GM18868 (cell line): ENCODE measurements at regions not wholly inside any gene's neighbourhood (a gene's known extent, or its start where the extent isn't known, plus 50 kb on each side); places are given as distances from the start of the nearest gene placed in this dataset.
"Not testable (repeated sequence)": the region's sequence is repeated elsewhere in the genome, so short reads cannot be mapped to it uniquely, and the experiment has no call there.

Experiments
- ATAC-seq: cut with Tn5 transposase; IDR thresholded peaks from one replicate; pipeline ENCODE4 v1.9.1; 2021; ENCODE audit warnings: mild to moderate bottlenecking, moderate library complexity; ENCODE audit not compliant: unreplicated experiment

DNA sequence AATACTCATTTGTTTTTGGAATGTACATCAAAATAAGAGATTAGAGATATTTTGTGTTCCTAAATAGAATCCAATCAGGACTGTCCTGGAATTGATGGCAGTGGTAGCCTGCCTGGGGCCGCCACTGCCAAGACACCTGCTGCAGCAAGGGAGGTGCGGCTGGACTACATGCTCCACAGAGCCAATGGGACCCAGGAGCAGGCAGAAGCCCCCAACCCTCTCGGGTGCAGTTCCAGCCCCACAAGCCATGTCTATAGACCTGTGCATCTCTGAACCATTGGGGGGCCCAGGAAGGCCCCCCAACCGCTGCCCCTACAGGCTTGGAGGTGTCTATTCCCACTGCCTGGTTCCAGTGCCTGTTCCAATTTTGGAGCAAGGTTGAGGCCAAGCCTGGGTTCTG lies 1524.3 kb downstream of the PCDH18 start:
- ATAC-seq: no peak

GRCh38 chr4:136002316-136002715 lies 1530.0 kb downstream of the PCDH18 start:
- ATAC-seq: no peak

GRCh38 chr4:136001791-136002190 lies 1530.5 kb downstream of the PCDH18 start:
- ATAC-seq: no peak

GRCh38 chr4:136000246-136000645 lies 1532.0 kb downstream of the PCDH18 start:
- no peak for ATAC-seq

- ATAC-seq: no peak
These were observed 1537.9 kb downstream of the PCDH18 start for GRCh38 chr4:135994360-135994759.

GRCh38 chr4:135976860-135977259 lies 1555.4 kb downstream of the PCDH18 start:
- no peak for ATAC-seq

DNA sequence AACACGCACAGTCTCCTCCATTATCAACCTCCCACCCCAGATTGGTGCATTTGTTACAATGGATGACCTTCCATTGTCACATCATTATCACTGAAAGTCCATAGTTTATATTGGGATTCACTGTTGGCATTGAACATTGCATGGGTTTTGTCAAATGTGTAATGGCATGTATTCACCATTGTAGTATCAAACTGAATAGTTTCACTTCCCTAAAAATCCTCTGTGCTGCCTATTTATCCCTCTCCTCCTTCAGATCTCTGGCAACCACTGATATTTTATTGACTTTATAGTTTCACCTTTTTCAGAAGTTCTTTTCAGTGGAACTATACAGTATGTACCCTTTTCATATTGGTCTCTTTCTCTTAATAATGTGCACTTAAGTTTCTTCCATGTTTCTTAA lies 1565.4 kb downstream of the PCDH18 start:
- ATAC-seq: peak; percentile 71

DNA sequence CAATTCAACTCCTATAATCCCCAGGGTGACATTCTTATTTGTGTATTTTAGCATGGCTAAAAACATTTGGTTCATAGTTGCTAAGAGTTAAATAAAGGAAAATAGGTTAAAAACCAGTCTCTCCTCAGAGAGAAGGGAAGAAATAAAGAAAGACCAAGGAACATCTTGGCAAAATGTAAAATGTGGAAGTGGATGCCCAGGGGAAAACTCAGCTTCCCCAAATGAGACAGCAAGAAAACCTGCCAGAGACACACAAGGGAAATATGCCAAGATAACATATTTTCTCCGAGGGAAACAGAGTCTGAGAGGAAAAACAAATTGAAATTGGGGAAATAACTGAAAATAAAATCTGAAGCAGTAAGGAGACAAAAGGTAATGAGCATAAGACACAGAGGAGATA lies 1569.3 kb downstream of the PCDH18 start:
- no peak for ATAC-seq

- ATAC-seq: no peak
These were observed 1582.4 kb downstream of the PCDH18 start for GRCh38 chr4:135949931-135950330.

DNA sequence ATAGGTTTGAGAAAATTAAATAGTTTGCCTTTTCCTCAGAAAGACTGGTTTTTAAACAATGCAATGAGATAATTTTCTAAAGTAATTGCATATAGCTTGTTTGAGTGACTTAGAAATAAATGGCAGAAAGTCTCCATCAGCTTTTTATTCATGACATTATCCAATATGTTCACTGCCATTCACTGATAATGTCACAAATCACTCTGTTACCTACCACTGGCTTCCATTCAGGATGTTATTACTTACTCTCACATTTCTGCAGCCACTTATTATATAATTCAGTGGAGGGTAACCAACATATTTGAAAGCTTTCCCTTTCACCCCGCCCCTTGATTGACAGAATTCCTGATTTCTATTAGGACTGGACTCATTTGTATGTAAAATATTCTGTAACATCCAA lies 1583.5 kb downstream of the PCDH18 start:
- ATAC-seq: no peak

- ATAC-seq: no peak
These were observed 1590.6 kb downstream of the PCDH18 start for GRCh38 chr4:135941671-135942070.

GRCh38 chr4:135934026-135934425 lies 1598.3 kb downstream of the PCDH18 start:
- no peak for ATAC-seq

DNA sequence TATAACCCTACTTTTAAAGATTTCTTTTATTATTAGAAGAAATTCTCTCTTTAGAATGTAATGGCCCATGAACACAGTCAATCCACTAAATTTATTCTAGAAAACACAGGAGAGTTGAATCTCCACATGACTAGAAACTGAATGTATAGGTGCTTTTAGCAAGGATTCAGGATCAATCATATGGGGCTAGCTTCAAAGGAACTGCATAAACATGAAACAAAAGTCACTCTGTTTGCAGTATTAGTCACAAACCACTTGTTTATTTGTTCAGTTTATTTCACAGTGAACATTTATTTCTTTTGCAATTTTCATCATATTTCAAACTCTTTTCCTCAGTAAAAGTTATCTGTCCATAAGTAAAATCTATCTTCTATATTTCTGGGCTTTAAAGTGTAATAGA lies 1604.6 kb downstream of the PCDH18 start:
- ATAC-seq: no peak

GRCh38 chr4:135921081-135921480 lies 1611.2 kb downstream of the PCDH18 start:
- ATAC-seq: no peak

GRCh38 chr4:135917011-135917410 lies 1615.3 kb downstream of the PCDH18 start:
- ATAC-seq: no peak

DNA sequence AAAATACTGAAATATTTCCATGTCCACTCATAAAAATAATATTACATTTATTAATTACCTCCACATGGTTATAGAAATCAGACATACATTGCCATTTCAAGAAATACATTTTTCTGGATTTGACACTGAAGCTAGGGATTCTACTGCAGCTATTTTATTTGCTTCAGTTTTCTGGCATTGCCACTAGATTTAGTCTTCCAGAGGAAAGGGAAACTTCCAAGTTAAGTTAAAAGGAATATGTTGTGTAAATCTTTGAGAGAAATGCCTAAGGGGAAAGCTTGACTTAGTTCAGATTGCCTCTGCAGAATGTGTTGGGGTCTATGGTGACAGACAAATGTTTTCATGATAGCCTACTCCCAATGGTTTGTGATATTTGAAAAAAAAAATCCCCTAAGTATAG lies 1631.3 kb downstream of the PCDH18 start:
- ATAC-seq: no peak

DNA sequence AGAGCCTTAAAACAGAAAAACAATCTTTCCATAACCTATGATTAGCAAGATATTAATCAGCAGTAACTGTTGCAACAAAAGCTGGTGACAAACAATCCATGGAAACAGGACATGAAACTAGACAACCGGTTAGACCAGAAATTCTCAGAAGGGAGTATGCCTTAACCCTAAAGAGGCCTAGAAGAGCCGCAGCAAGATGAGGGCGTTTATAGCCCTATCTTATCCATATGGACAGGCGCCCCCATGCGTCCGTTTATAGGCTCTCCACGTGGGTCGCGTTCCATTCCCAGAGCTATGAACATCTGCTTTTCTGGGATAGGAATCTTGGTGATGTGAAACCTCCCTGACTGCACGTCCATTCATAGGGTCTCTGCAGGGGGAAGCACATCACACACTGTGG lies 1662.7 kb upstream of the PABPC4L start:
- ATAC-seq: not testable (repeated sequence)

- ATAC-seq: no peak
These were observed 1639.2 kb upstream of the PABPC4L start for GRCh38 chr4:135840781-135841180.

GRCh38 chr4:135839712-135840111 lies 1638.1 kb upstream of the PABPC4L start:
- no peak for ATAC-seq

DNA sequence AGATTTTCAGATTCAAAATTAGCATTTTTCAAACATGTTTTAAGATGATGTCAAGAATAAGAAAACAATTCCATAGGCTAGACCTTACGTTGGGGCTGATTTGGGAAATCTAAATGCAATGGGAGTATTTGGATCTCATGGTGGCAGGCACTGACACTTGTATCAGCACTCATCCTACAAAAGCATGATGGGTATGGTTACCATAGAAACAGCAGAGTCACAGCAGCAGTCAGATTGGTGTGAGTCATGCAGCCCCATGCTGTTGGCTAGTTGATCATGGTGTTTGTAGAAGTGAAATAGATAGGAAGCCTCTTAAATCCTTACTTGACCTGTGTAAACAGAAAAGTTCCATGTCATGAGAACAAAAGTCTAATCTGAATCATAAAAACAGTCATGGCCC lies 1637.3 kb upstream of the PABPC4L start:
- no peak for ATAC-seq

DNA sequence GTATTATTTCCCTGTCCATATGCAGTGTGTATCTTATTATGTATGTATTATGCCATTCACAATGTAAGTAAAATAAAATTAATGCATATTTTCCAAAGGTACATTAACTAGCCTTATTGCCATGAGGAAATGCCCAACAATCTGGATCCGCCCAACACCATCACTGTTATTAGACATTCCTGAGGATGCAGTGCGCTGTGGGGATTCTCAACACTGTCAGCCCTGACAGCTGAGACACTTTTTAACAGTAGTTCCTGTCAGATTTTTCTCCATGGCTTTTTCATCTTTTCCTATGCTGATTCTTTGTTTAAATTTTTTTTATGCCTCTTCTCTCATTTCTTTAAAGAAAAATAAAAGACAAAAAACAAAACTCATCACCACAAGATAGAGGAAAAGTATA lies 1632.9 kb upstream of the PABPC4L start:
- no peak for ATAC-seq

DNA sequence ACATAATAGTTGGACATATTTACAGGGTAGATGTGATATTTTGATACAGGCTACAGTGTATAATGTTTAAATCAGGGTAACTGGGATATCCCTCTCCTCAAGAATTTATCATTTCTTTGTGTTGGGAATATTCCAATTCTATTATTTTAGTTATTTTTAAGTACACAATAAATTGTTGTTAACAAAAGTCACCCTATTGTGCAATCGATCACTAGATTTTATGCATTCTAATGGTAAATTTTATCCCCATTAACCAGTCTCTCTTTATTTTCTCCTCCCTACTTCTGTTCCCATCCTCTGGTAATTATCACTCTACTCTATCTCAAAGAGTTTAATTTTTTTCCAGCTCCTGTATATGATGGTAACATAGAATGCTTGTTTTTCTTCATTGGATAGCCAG lies 1631.9 kb upstream of the PABPC4L start:
- ATAC-seq: no peak

DNA sequence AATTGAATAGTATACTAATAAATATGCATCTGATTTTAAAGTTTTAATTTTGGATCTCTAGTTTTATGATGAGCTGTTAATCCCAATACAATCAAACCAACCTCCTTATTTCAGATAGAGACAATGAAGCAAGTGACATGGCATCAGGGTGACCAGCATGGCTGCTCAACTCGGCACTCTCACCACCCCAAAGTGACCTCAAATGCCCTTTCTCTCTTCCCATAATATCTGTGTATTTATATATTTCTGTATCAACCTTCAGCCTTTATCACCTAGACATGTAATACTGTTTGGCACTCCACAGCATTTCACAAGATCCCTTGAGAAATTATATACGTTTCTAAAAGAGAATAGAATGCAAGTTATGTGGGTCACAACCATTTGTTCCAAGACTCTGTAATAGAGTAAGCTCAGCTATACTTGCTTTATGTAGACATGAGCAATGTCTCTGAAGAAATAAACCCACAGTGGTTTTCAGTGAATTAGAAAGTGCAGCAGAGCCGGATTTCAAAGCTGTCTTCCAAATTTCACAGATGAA lies 1623.2 kb upstream of the PABPC4L start:
- no peak for ATAC-seq

GRCh38 chr4:135804785-135805184 lies 1603.2 kb upstream of the PABPC4L start:
- no peak for ATAC-seq
